ENCODE measurements at regions not wholly inside any gene's neighbourhood (a gene's known extent, or its start where the extent isn't known, plus 50 kb on each side); places are given as distances from the start of the nearest gene placed in this dataset.

- intact Hi-C loops (cut with micrococcal nuclease; ENCODE audit: unreplicated experiment) (no loop called here), in situ Hi-C loops (cut with HindIII; ENCODE audit: low pct_unique_long_range_greater_than_20kb, low sequenced_read_pairs) (no loop called here)
- Histone ChIP-seq H3K4me3 (ENCODE audit: low read depth in 2 of 2, low read length in 2 of 2) (no peak overlapping the region), H3K36me3 (ENCODE audit: control insufficient read depth, insufficient read depth, low read length) (no peaks in the 10 kb centered on the region), H3K27ac (ENCODE audit: low read length) (no peak overlapping the region), H3K4me1 (ENCODE audit: control insufficient read depth, insufficient read depth, low read length) (no peaks in the 10 kb centered on the region), H3K27me3 (ENCODE audit: control insufficient read depth, insufficient read depth, low read length) (no peaks in the 10 kb centered on the region), H3K9me3 (ENCODE audit: control insufficient read depth, insufficient read depth, low read depth, low read length) (no peaks in the 10 kb centered on the region)
- no peak for ATAC-seq
- CTCF ChIA-PET: no interaction called here
- POLR2A ChIA-PET: no interaction called here
- no TSS peak for BruUV-seq (replicated peaks)
- DNase-seq (ENCODE audit: low read depth, low spot score): no peak
- TF ChIP-seq REST (IDR thresholded peaks at IDR 0.05; ENCODE audit: insufficient read depth in 1 of 2, low read depth in 2 of 2, low read length in 1 of 2) (no peak), POLR2AphosphoS5 (IDR thresholded peaks at IDR 0.05; ENCODE audit: low read depth, low read length) (no peak)
These were observed 110.0 kb upstream of the TENM4 start for GRCh38 chr11:79550809-79551208.

DNA sequence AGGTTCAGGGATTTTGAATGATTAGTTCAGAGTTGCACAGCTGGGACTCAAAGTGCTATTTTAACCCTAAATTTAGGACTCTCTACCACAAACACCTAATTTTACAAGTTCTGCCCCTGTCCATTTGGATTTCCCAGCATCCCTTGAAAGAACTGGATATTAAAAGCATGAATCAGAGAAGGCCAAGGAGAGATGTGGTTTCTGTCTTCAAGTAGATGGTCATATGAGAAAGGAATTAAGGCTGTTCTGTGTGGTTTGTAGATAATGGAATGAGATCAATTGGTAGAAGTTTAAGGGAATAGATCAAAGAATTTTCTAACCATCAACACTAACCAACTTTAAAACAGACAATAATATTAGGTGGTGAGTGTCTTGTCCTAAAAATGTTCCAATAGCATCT is 106.4 kb upstream of the TENM4 start:
- Histone ChIP-seq H3K4me3 (ENCODE audit: low read depth in 2 of 2, low read length in 2 of 2) (no peak overlapping the region), H3K36me3 (ENCODE audit: control insufficient read depth, insufficient read depth, low read length) (no peaks in the 10 kb centered on the region), H3K4me1 (ENCODE audit: control insufficient read depth, insufficient read depth, low read length) (no peaks in the 10 kb centered on the region), H3K27me3 (ENCODE audit: control insufficient read depth, insufficient read depth, low read length) (0 out of 2 replicates have a peak, but pooled peaks cover 2% of the 10 kb centered on the region), H3K9me3 (ENCODE audit: control insufficient read depth, insufficient read depth, low read depth, low read length) (no peaks in the 10 kb centered on the region), H3K27ac (ENCODE audit: low read length) (no peak overlapping the region)
- in situ Hi-C loops (cut with HindIII; ENCODE audit: low pct_unique_long_range_greater_than_20kb, low sequenced_read_pairs) (no loop called here), intact Hi-C loops (cut with micrococcal nuclease; ENCODE audit: unreplicated experiment) (no loop called here)
- ATAC-seq (no peak), DNase-seq (ENCODE audit: low read depth, low spot score) (no peak)
- ChIA-PET CTCF (no interaction called here), POLR2A (no interaction called here)
- TF ChIP-seq, protein P1, sequence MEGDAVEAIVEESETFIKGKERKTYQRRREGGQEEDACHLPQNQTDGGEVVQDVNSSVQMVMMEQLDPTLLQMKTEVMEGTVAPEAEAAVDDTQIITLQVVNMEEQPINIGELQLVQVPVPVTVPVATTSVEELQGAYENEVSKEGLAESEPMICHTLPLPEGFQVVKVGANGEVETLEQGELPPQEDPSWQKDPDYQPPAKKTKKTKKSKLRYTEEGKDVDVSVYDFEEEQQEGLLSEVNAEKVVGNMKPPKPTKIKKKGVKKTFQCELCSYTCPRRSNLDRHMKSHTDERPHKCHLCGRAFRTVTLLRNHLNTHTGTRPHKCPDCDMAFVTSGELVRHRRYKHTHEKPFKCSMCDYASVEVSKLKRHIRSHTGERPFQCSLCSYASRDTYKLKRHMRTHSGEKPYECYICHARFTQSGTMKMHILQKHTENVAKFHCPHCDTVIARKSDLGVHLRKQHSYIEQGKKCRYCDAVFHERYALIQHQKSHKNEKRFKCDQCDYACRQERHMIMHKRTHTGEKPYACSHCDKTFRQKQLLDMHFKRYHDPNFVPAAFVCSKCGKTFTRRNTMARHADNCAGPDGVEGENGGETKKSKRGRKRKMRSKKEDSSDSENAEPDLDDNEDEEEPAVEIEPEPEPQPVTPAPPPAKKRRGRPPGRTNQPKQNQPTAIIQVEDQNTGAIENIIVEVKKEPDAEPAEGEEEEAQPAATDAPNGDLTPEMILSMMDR (IDR thresholded peaks at IDR 0.05): no peak
- no peak for TF ChIP-seq TCF7L2 (IDR thresholded peaks at IDR 0.05; ENCODE audit: low read depth, low read length)
- TF ChIP-seq POLR2AphosphoS5 (IDR thresholded peaks at IDR 0.05; ENCODE audit: low read depth, low read length): no peak
- no peak for TF ChIP-seq SIN3A (IDR thresholded peaks at IDR 0.05; ENCODE audit: borderline replicate concordance, insufficient read depth, low read depth, low read length)
- no peak for TF ChIP-seq REST (IDR thresholded peaks at IDR 0.05; ENCODE audit: insufficient read depth in 1 of 2, low read depth in 2 of 2, low read length in 1 of 2)
- BruUV-seq (replicated peaks): no TSS peak

Data from Panc1 (cell line).